ENCODE measurements at regions not wholly inside any gene's neighbourhood (a gene's known extent, or its start where the extent isn't known, plus 50 kb on each side); places are given as distances from the start of the nearest gene placed in this dataset.
"Not testable (repeated sequence)": the region's sequence is repeated elsewhere in the genome, so short reads cannot be mapped to it uniquely, and the experiment has no call there.

DNA sequence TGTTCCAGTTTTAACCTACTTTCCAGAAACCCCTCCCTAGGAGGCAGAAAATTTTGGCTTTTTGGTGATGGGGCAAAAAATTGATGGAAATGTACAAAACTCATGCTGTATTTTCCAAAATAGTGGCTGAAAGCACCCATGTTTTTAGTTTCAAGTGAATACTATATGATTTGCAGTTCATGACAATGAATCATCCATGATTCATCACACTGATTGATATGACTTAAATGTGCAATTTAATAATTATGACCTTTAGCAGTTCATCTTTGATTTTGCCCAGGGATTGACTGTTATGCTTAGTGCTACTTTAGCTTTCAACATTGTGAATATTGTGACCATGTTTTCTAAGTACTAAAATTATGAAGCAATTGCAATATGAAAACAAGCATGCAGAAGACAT, 478.7 kb downstream of the HTR1B start:
- no peak for DNase-seq (ENCODE audit: low spot score)

DNA sequence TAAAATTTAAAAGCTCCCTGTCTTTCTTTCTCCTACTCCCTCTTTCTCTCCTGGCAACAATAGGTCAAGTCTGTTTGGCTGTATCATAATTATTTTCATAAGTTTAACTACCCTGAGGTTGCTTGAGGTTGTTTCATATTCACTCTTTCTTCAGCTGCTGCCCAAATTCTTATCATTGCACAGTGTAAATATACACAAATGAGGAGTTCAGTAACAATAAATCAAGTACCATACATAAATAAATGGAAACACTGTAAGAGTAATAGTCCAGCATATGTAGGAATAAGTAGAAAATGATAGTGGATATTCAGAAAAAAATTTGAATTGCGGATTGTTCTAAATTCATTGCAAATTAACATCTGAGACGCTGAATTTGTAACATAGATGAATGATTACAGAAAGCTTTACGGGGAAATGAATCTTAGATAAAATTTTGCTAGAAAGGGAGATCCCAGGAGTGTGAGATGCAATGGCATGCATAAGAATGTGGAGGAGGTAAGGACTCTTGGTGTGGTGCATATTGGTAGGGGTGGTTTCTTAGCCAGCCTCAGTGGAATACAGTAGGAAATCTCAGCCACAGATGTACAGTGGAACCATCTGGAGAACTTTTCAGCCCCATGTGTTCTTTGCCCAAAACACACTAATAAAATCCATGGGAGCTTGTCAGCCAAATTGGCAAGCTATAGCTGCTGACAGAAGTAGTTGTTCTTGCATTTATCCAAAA, 480.7 kb downstream of the HTR1B start:
- no peak for DNase-seq (ENCODE audit: low spot score)

DNA sequence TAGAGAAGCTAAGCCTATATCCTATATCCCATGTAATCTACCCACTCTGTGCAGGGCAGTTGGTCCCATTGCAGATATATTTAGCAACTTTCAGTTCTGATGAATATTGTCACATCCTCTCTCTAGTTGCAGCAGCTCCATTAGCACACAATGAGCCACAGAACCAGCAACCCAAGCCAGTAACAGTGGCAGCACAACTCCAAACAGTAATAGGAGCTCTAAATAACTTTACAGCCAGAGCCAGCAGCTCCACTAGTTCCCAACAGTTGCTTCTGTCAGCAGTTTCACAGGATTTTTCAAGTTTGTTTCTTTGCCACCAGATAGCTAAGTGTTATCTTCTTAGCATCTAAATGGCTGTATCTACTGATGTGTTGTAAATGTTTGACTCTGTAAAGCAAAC, 490.8 kb downstream of the HTR1B start:
- no peak for DNase-seq (ENCODE audit: low spot score)

DNA sequence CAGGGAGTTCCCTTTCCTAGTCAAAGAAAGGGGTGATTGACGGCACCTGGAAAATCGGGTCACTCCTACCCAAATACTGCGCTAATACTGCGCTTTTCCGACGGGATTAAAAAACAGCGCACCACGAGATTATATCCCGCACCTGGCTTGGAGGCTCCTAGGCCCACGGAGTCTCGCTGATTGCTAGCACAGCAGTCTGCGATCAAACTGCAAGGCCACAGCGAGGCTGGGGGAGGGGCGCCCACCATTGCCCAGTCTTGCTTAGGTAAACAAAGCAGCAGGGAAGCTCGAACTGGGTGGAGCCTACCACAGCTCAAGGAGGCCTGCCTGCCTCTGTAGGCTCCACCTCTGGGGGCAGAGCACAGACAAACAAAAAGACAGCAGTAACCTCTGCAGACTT, 504.1 kb downstream of the HTR1B start:
- not testable (repeated sequence) for DNase-seq (ENCODE audit: low spot score)

DNA sequence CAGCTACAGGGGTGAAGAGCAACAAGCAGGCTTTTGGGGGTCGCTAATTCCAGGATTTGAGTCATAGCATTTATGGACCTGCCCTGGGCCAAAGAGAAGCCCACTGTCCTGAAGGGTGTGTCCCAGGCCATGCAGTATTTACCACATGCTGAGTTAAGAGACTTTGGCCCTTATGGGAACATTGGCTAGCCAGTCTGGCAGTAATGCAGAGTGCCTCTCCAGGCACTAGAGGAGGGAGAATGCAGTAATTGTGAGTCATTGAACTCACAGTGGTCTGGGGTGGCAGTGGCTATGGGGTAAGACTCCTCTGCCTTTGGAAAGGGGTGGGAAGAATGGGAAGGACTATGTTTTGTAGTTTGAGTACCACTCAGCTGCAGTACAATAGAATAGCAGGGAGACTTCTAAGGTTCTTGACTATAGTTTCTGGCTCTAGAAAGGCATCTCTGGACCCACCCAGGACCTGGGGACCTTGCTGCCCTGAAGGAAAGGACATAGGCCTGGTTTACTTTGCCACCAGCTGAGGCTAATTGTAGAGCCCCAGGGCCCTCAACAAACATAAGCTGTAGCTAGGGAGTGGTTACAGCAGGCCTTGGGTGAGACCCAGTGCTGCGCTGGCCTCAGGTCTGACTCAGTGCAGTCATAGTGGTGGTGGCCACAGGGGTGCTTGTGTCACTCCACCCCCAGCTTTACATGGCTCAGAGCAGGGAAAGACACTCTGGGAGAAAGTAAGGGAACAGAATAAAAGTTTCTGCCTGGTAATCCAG, 520.9 kb downstream of the HTR1B start:
- DNase-seq (ENCODE audit: low spot score): no peak

DNA sequence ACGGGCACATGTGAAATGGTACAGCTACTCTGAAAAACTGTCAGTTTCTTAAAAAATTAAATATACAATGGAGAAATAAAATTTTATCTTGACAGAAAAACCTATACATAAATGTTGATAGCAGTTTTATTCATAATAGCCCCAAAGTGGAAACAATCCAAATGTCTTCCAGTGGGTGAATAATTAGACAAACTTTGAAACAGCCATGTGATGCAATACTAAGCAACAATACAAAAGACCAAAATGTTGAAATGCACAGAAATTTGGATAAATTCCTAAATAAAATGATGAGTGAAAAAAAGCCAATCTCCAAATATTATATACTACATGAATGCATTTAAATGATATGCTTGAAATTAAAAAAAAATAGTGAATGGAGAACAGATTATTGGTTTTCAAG, 523.1 kb downstream of the HTR1B start:
- no peak for DNase-seq (ENCODE audit: low spot score)

DNA sequence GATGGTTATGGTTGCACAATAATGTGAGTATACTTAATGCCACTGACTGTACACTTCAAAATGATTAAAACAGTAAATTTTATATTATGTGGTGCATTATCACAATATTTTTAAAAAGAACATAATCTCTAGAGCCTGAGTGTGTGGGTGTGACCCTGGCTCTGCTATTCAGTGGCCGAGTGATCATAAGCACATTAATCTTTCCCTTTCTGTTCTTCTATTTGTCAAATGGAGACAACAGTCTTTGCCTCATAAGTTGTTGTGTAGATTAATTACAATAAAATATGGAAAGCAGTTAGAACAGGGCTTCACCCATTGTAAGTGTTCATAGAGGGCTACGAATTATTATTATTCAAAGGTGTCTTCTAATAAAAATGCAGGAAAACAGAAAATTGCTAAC, 548.6 kb downstream of the HTR1B start:
- DNase-seq (ENCODE audit: low spot score): no peak

DNA sequence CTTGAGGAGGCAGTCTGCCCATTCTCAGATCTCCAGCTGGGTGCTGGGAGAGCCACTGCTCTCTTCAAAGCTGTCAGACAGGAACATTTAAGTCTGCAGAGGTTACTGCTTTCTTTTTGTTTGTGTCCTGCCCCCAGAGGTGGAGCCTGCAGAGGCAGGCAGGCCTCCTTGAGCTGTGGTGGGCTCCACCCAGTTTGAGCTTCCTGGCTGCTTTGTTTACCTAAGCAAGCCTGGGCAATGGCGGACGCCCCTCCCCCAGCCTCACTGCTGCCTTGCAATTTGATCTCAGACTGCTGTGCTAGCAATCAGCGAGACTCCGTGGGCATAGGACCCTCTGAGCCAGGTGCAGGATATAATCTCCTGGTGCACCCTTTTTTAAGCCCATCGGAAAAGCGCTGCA, 557.8 kb downstream of the HTR1B start:
- DNase-seq (ENCODE audit: low spot score): not testable (repeated sequence)

DNA sequence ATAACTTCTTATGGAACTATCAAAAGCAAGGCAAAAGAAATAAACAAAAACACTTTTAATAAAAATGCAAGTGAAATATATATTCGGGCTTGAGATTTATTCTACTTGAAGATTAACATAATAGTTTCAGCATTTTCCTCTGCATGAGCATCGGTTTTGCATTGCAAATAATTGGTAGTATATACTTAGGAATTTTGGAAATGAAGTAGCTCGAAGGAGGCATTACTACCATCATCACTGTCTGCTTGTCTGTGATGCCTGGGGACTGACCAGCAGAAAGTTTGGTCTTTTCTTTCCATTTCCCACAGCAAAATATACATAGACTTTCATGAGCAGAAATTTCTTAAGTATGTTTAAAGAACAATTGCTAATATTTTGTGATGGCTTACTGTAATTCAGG, 570.7 kb downstream of the HTR1B start:
- no peak for DNase-seq (ENCODE audit: low spot score)

DNA sequence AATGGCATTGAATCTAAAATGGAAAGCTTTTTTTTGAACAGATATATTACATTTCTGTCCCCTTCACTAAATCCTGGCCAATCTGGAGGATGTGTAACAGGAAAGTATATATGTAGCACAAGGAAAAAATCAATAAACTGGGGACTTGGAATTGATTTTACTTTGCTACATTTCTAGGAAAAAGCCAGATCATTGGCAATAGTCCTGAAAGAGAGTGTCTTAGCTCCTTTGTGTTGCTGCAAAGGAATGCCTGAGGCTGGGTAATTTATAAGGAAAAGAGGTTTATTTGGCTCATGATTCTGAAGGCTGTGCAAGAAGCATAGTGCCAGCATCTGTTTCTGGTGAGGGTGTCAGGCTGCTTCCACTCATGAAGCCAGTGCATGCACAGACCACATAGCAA, 574.9 kb downstream of the HTR1B start:
- DNase-seq (ENCODE audit: low spot score): no peak

DNA sequence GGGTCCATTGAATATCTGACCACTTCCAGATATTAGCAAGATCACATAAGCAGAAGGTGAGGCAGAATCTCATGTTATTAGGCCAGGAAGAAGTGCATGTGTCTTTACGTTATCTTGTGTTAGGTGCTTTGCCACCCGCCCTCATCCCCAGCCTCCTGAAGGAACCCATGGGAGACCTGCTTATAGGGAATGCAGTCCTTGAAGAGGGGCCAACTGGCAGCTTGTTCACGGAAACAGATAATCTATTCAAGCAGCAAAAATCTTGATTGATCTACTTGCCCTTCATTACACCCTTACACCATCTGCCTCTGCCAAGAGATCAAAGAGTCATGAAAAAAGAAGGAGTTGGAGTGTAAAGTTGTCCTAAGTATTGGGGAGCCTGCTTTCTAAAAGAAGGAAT, 576.4 kb downstream of the HTR1B start:
- DNase-seq (ENCODE audit: low spot score): no peak

DNA sequence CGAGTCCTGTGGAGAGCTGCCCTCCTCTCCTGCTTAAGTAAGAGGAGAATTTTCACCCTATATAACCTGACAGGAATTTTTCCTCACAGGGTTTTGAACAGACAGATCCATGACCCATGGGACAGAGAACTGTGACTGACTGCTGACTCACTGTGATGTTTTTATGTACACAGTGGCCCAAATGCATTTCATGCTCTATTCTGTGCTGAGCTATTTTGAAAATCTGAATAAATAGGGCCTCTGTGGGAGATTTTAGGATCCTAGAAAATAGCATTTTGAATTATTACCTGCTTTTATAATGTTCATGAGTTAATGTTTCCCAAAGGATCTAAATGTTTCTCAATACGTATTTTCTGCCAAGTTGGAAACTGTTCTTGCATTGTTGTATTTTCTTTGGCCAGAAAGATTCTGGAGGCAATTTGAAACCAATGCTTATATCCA, 577.4 kb downstream of the HTR1B start:
- DNase-seq (ENCODE audit: low spot score): no peak

DNA sequence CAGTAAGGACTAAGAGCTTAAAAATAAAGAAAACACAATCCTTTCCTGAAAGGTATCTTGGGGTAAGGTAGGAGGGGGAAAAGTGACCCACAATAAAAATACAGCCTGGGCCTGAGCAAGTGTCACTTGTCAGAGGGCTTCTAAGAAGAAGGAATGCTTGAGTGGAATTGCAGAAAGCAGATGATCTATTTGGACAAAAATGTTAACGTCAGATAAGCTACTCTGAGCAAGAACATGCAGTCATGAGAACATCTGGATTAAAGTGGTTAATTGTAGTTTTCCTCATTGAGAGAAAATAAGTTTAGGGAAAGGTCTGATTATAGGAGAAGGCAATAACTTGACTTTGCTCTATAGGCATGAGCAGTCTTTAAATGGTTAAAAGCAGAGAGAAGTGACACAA, 581.9 kb downstream of the HTR1B start:
- no peak for DNase-seq (ENCODE audit: low spot score)

DNA sequence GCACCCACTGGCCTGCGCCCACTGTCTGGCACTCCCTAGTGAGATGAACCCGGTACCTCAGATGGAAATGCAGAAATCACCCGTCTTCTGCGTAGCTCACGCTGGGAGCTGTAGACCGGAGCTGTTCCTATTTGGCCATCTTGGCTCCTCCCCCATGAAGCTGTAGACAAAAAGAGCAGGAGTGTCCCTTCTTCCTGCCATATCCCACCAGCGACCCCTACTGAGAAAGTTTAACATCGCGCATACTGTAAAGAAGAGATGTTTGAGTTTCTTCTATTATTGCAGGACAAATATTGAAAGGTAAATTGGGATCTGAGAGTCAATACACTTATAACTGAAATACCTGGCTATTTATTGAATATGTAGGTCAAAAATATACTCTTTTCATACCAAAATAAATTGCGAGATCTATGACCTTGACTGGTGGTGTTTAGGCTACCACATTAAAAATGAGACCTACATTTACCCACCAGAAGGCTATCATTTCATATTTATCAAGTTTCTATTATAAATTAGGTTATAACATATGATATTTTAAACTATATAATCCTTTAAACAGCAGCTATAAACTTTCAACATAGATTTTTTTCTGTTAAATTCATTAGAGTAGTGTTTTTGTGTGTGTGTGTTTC, 586.3 kb downstream of the HTR1B start:
- peak; percentile 24 for DNase-seq (ENCODE audit: low spot score)

DNA sequence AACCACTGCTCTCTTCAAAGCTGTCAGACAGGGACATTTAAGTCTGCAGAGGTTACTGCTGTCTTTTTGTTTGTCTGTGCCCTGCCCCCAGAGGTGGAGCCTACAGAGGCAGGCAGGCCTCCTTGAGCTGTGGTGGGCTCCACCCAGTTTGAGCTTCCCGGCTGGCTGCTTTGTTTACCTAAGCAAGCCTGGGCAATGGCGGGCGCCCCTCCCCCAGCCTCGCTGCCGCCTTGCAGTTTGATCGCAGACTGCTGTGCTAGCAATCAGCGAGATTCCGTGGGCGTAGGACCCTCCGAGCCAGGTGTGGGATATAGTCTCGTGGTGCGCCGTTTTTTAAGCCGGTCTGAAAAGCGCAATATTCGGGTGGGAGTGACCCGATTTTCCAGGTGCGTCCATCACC, 586.9 kb downstream of the HTR1B start:
- DNase-seq (ENCODE audit: low spot score): not testable (repeated sequence)

DNA sequence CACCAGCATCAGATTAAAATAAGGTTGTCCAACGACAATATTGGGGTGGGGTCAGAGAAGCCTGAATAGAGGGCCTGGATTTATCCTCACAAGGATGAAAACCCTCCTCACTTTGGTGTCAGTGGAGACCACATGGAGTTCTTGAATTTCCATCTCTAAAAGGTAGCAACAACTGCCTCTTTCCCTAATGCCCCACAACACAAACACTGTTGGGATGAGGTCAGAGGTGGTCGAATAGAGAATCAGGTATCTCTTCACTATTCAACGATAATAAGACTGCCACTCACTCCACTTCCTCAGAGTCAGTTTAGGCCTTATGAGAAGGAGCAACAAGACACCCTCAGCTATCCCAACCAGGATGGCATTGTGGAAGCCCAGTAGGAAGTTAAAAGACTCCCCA, 596.1 kb downstream of the HTR1B start:
- DNase-seq (ENCODE audit: low spot score): no peak

DNA sequence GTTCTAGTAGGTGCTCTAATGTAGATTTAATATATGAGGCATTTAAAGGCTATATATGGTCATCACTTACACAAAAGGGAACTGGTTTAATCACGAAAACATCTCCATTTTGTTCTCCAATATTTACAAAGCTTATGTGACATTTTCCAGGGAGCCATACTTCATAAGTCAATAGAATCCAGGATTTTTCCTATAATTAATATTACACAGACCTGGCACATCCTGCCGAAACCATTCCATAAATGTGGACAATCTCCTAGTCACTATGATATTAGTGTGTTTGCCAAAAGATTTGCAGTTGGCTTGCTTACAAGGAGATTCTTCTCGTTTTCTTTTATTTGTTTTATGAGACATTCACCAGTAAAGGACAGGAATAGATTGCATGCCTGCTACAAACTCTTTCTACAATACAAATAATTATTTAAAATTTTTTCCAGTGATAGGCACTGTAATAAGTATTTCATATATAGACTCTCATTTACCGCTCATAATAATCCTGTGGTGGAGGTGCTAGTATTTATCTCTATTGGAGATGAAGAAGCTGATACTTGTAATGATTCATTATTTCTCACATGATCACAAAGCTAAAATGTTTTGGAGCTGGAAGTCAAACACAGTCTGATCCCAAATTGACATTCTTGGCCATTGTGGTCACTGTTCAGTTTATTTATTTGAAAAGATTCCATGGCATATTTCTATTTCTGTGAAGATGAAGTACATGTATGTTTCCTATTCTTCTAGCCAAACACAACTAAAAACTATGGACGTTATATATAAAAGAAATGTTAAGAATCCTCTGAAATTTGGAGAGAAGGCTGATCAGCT, 597.0 kb downstream of the HTR1B start:
- no peak for DNase-seq (ENCODE audit: low spot score)

DNA sequence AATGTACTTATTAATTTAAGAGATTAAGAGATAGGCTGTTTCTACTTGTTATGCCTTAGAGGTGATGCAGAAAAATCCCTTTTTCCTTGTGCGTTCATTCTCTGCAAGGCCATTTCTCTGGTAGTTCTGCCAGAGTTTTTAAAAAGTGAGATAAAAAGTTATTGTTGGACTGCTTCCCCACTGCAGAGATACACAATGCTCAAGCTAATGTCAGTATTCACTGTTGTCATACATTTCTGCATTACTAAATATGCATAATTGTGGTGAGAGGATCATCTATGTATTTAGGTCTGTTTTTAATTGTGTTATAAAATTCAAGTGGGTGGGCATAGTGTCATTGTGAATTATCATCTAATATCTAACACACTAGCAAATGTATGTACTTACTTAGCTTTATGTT, 600.4 kb downstream of the HTR1B start:
- no peak for DNase-seq (ENCODE audit: low spot score)

DNA sequence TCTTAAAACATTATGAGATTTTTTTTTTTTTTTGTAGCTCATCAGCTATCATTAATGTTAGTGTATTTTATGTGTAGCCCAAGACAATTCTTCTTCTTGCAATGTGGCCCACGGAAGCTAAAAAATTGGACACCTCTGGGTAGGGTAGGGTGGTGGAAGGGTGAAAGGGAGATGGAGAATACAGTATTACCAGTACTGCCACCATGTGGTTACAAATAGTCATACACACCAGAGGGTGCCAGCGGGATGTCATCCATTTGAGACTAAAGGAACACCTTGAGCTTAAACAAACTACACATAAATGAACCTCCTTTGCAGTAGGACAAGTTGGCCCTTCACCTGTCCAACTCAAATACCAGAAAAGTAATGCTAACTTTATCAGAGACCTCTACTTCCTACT, 601.9 kb downstream of the HTR1B start:
- DNase-seq (ENCODE audit: low spot score): peak; percentile 26

DNA sequence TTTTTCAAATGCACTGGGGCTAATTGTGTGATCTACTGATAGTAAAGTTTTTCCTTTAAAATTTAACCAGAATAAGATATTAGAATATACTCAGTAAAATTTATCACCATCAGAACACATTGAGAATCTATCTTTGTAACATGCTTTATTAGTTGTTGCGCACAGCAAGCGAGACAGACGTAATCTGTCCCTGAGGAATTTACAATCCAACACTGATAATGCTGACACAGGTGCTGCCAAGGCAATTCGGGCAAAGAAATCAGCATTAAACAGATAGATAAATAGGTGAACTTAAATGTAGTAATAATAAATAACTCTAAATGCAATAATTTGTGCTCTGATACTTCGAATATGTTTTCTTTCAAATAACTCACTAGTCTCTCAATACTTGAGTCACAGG, 607.2 kb downstream of the HTR1B start:
- no peak for DNase-seq (ENCODE audit: low spot score)

DNA sequence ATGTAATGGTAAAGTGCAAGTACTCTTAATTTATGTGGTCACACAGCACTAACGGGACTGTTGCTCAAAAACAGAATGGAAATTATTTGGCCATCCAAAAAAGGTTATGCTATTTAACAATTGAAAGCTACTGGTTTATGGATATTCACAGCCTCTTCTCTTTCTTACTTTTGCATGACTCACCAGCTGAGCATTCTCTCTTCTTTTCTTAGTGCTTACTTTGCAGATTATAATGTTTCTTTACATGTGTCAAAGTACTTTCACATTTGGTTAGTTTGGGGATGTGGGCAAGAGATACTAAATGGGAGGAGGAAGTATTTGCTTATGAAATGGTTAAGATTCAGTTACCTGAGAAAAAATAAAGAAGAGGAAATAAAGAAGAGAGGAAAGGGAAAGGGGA, 610.5 kb downstream of the HTR1B start:
- peak; percentile 4 for DNase-seq (ENCODE audit: low spot score)

Data from A172 (cell line).